Gastroesophageal sphincter (tissue), 4 donors: ENCODE measurements at regions not wholly inside any gene's neighbourhood (a gene's known extent, or its start where the extent isn't known, plus 50 kb on each side); places are given as distances from the start of the nearest gene placed in this dataset.

Experiments
- ATAC-seq: fragments of 150-250 bp; one replicate; pipeline ENCODE4 v1.9.1; 2016; ENCODE audit warnings: mild to moderate bottlenecking, moderate library complexity
- H3K27ac ChIP-seq, 4 donors: fragments of 200-600 bp; sonication (generic) in 3 of 4; 1 replicate in 3 of 4; 2 replicates in 1 of 4; pipeline ENCODE4 v1.5.1; 2016 to 2019
- H3K27me3 ChIP-seq: fragments of 200-600 bp; sonication (generic); one replicate; pipeline ENCODE4 v1.5.1; 2019
- H3K36me3 ChIP-seq, 2 donors: fragments of 200-600 bp; sonication (generic); one replicate each; pipeline ENCODE4 v1.5.1; 2019; ENCODE audit warnings: control low read depth in 1 of 2
- H3K4me1 ChIP-seq, 3 donors: fragments of 200-600 bp; sonication (generic); 1 replicate in 2 of 3; 2 replicates in 1 of 3; pipeline ENCODE4 v1.5.1; 2016 to 2019; ENCODE audit warnings: control low read depth in 2 of 3
- H3K4me3 ChIP-seq, 2 donors: fragments of 200-600 bp; sonication (generic); one replicate each; pipeline ENCODE4 v1.5.1; 2019; ENCODE audit warnings: mild to moderate bottlenecking in 1 of 2, moderate library complexity in 1 of 2
- H3K9me3 ChIP-seq, 3 donors: fragments of 200-600 bp; sonication (generic); one replicate each; pipeline ENCODE4 v1.5.1; 2017 to 2019; ENCODE audit warnings: control low read depth in 2 of 3
- EP300 ChIP-seq: sonication (generic); formaldehyde crosslinking; IDR thresholded peaks from one replicate; pipeline ENCODE4 v1.6.1; 2017; ENCODE audit warnings: antibody characterized with exemption, mild to moderate bottlenecking
- POLR2A ChIP-seq, 2 donors: fragments of 450-650 bp; IDR thresholded peaks; one replicate each; pipeline ENCODE4 v1.6.1; 2017; ENCODE audit warnings: antibody characterized with exemption in 2 of 2, mild to moderate bottlenecking in 2 of 2, moderate library complexity in 1 of 2
- POLR2AphosphoS5 ChIP-seq: sonication (generic); formaldehyde crosslinking; IDR thresholded peaks from one replicate; pipeline ENCODE4 v1.6.1; 2017; ENCODE audit warnings: antibody characterized with exemption
- WGBS, 2 donors: methylation state at CpG; one replicate each; pipeline ENCODE4 v1.1.5; 2018; ENCODE audit warnings: low coverage in 1 of 2; 5-methylcytosine and 5-hydroxymethylcytosine counted together
- TF ChIP-seq, protein P1 (sequence below), 4 experiments: fragments of 200-600 bp in 2 of 4; fragments of 450-650 bp in 2 of 4; sonication (generic) in 1 of 4; IDR thresholded peaks; one replicate each; pipeline ENCODE4 v1.5.1; 2017 to 2019; ENCODE audit warnings: antibody characterized with exemption in 4 of 4, mild to moderate bottlenecking in 2 of 4, moderate library complexity in 2 of 4

DNA sequence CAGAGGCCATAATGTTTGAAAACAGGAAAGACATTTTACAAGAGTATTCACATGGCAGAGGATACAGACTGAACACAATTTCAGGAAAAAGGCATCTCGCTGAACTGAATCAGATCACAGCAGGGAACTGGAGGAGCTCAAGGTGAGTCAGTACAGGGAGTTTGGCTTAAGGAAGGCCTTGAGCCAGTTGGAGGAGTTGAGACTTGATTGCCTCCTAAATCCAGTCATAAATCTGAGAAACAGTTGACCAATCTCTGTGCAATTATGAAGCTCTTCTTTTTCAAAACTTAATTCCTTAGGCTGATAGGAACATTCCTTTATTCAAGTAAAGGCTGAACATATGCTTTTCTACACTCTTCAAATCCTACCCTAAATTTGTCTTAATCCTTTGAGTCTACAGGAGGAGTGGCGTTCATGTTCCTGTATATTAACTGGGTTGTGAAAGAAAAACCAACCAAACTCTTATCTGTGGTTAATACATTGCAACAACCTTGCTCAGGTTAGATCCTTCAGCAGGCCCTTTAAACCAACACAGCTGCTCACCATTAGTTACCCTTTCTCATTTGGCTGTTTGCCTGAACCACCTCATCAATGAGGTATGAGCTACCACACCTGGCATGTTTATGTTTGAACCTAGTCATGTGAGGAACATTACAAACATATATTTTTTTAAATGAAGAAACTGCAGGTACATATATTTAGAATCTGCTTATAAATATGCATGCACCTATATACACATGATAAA lies 404.1 kb upstream of the ATP11B start:
- WGBS, 2 donors, result 55 to 86% methylated on average over 2 of the region's 2 CpGs
- ATAC-seq, result no peak

DNA sequence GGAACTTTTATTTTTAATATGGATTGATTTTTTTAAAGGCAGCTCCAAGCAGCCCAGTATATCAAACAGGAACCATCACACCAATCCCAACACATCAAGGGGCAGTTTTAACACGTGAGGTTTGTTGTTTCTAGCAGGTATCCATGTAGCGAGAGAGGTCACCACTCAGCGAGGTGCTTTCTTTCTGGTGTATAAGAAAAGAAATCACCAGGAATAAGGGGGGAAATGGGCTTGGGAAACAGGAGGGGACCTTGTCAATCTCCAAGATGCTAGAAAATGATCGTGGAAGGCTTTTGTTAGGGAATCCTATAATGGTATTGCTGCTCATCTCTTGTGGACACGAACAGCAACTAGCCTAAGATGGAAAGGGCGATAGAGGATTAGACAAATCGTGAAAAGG lies 402.9 kb upstream of the ATP11B start:
- 59 to 77% methylated on average over 4 to 7 of the region's 7 CpGs for WGBS, 2 donors
- H3K4me1 ChIP-seq, result no peaks in the 10 kb centered on the region
- H3K4me3 ChIP-seq, result no peak overlapping the region
- no peak for TF ChIP-seq POLR2AphosphoS5
- no peaks in the 10 kb centered on the region for H3K9me3 ChIP-seq
- no peaks in the 10 kb centered on the region for H3K27me3 ChIP-seq
- ATAC-seq, result no peak
- H3K27ac ChIP-seq, result no peak overlapping the region
- no peaks in the 10 kb centered on the region for H3K36me3 ChIP-seq

More for the DNA sequence above, 404.1 kb upstream of the ATP11B start:
- H3K27me3 ChIP-seq, result no peaks in the 10 kb centered on the region
- TF ChIP-seq POLR2A (IDR thresholded peaks at IDR 0.05) (no peak), POLR2AphosphoS5 (no peak), EP300 (no peak)
- TF ChIP-seq, protein P1, sequence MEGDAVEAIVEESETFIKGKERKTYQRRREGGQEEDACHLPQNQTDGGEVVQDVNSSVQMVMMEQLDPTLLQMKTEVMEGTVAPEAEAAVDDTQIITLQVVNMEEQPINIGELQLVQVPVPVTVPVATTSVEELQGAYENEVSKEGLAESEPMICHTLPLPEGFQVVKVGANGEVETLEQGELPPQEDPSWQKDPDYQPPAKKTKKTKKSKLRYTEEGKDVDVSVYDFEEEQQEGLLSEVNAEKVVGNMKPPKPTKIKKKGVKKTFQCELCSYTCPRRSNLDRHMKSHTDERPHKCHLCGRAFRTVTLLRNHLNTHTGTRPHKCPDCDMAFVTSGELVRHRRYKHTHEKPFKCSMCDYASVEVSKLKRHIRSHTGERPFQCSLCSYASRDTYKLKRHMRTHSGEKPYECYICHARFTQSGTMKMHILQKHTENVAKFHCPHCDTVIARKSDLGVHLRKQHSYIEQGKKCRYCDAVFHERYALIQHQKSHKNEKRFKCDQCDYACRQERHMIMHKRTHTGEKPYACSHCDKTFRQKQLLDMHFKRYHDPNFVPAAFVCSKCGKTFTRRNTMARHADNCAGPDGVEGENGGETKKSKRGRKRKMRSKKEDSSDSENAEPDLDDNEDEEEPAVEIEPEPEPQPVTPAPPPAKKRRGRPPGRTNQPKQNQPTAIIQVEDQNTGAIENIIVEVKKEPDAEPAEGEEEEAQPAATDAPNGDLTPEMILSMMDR (IDR thresholded peaks at IDR 0.05), result no peak
- no peak overlapping the region for H3K4me3 ChIP-seq
- H3K9me3 ChIP-seq, result no peaks in the 10 kb centered on the region
- H3K36me3 ChIP-seq, result no peaks in the 10 kb centered on the region
- H3K27ac ChIP-seq, result no peak overlapping the region
- no peaks in the 10 kb centered on the region for H3K4me1 ChIP-seq

DNA sequence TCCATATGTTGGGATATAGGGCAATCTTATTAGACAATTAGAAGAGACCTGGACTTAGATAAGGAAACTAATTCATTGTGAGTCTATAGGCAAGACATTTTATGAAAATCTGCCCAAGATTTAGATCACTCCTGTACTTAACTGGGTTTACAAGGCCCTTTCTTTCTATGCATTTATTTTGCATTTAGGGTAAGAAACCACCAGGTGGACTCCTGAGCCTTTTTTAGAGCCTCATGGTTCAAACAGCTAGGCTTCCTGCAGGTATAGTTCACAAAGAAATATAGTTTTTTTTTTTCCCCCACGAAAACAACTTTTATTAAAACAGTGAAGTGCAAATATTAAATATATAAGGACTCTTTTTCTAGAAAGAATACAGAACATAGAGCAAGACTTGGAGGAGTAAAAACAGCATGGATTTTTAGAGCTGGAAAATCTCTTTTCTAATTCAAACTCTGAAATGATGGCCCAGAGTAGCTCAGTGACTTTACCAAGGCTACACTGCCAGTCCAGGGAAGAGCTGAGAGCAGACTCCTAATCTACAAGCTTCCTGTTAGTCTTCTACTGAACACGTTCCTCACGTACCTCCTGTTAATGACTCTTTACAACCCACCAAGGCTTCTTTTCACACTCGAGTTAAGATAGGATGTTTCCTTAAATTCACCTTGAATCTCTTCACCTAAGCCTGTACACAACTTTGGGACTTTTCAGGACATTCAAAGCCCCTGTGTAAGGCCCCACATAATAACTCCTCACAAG lies 400.9 kb upstream of the ATP11B start:
- 55 to 58% methylated on average over 3 to 4 of the region's 4 CpGs for WGBS, 2 donors
- no peaks in the 10 kb centered on the region for H3K4me1 ChIP-seq
- TF ChIP-seq EP300 (no peak), POLR2AphosphoS5 (no peak), POLR2A (IDR thresholded peaks at IDR 0.05) (no peak)
- TF ChIP-seq, protein P1 (IDR thresholded peaks at IDR 0.05), result no peak
- H3K36me3 ChIP-seq, result no peaks in the 10 kb centered on the region
- no peaks in the 10 kb centered on the region for H3K27me3 ChIP-seq
- no peak for ATAC-seq
- no peak overlapping the region for H3K27ac ChIP-seq
- H3K4me3 ChIP-seq, result no peak overlapping the region
- no peaks in the 10 kb centered on the region for H3K9me3 ChIP-seq

DNA sequence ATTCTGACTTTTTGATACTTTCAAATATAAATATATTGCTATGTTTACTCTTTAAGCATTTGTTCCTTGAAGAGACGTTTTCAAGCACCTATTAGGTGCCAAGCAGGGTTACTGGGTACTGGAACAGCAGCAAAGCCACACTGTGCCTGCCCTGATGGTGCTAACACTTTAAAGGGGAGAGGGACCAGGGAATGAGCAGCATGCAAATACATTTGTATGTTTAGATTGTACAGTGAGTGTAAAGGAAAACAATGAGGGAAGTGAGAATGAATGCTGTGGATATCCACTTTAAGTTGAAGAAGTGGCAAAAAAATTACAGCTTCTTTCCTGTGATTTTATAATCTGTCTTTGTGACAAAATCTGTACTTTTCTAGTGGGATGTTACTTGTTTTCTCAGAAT lies 400.2 kb upstream of the ATP11B start:
- ATAC-seq, result no peak
- Histone ChIP-seq H3K9me3 (no peaks in the 10 kb centered on the region), H3K4me3 (no peak overlapping the region), H3K36me3 (no peaks in the 10 kb centered on the region), H3K4me1 (no peaks in the 10 kb centered on the region), H3K27ac (no peak overlapping the region), H3K27me3 (no peaks in the 10 kb centered on the region)
- 0% methylated on average over 1 of the region's 1 CpG for WGBS, 2 donors
- TF ChIP-seq, protein P1 (IDR thresholded peaks at IDR 0.05), result no peak
- TF ChIP-seq EP300 (no peak), POLR2AphosphoS5 (no peak), POLR2A (IDR thresholded peaks at IDR 0.05) (no peak)

DNA sequence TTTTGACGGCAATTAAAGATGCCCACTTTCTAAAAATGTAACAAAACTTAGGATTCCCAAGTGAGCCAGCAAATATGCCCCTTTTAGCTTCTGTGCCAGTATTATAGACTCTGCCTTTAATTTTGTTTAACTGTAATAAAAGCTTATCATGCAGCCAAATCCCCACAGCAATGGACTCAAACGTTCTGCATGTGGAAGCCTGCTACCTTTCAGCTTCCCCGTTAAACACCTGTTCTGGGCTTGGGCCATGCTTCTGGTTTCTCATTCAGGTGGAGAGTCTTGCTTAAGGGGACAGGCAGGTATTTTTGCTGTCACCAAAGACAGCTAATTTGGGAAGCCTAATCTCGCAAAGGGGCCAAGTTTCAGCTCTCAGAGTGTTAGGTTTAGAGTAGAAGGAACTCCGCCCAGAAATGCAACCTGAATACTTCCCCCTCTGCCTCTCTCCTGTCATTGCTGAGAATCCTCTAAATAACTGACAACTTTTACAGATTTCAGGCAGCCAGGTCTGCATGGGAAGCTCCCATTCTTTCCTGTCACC lies 399.4 kb upstream of the ATP11B start:
- Histone ChIP-seq H3K4me1 (no peaks in the 10 kb centered on the region), H3K4me3 (no peak overlapping the region), H3K27me3 (no peaks in the 10 kb centered on the region), H3K36me3 (no peaks in the 10 kb centered on the region), H3K27ac (no peak overlapping the region), H3K9me3 (no peaks in the 10 kb centered on the region)
- WGBS, 2 donors, result 39 to 49% methylated on average over 3 of the region's 5 CpGs
- no peak for TF ChIP-seq EP300
- TF ChIP-seq POLR2AphosphoS5, result no peak
- TF ChIP-seq POLR2A (IDR thresholded peaks at IDR 0.05), result no peak
- TF ChIP-seq, protein P1 (IDR thresholded peaks at IDR 0.05), result no peak
- ATAC-seq, result no peak
